CD4-positive, alpha-beta memory T cell (primary cell): ENCODE measurements at regions not wholly inside any gene's neighbourhood (a gene's known extent, or its start where the extent isn't known, plus 50 kb on each side); places are given as distances from the start of the nearest gene placed in this dataset.

Experiments used
- CTCF ChIA-PET: fragments of 350-600 bp; sonication (Branson Sonifier 250); formaldehyde crosslinking; loops from one replicate; lab custom pipeline; 2021; ENCODE audit warnings: inconsistent platforms; ENCODE audit not compliant: partially characterized antibody; lab: Charles Lee
- POLR2A ChIA-PET: fragments of 350-600 bp; sonication (Branson Sonifier 250); formaldehyde crosslinking; loops from one replicate; lab custom pipeline; 2021; ENCODE audit not compliant: partially characterized antibody; lab: Charles Lee
- DNase-seq, 5 donors: peaks; one replicate each; pipeline versions ENCODE4 v3.0.0 to v3.0.0-alpha.2; 2020 to 2022; ENCODE audit warnings: mixed read lengths in 1 of 5
- H3K27ac ChIP-seq: one replicate; pipeline ENCODE4 v1.7.0; 2013; ENCODE audit warnings: low read depth, low read length
- H3K27me3 ChIP-seq: 2 replicates; pipeline ENCODE4 v1.7.0; 2013; ENCODE audit warnings: mild to moderate bottlenecking, low read length, moderate library complexity; ENCODE audit not compliant: insufficient read depth
- H3K36me3 ChIP-seq: 2 replicates; pipeline ENCODE4 v1.7.0; 2013; ENCODE audit warnings: mild to moderate bottlenecking, low read length, moderate library complexity; ENCODE audit not compliant: insufficient read depth
- H3K4me1 ChIP-seq: 2 replicates; pipeline ENCODE4 v1.7.0; 2013; ENCODE audit warnings: mild to moderate bottlenecking, low read length, moderate library complexity; ENCODE audit not compliant: insufficient read depth
- H3K4me3 ChIP-seq, 2 donors: one replicate each; pipeline ENCODE4 v1.7.0; 2013; ENCODE audit warnings: low read length in 2 of 2, mild to moderate bottlenecking in 1 of 2
- H3K9me3 ChIP-seq, 2 donors: one replicate each; pipeline ENCODE4 v1.7.0; 2013; ENCODE audit warnings: low read length in 2 of 2, control low read depth in 1 of 2; ENCODE audit not compliant: control insufficient read depth in 1 of 2
- H3K27ac Mint-ChIP-seq, 7 donors: one replicate each; pipeline ENCODE4 v1.8.0; 2020 to 2021; ENCODE audit warnings: mixed read lengths in 7 of 7, mild to moderate bottlenecking in 6 of 7, inconsistent platforms in 3 of 7, moderate library complexity in 3 of 7
- H3K27me3 Mint-ChIP-seq, 2 donors: one replicate each; pipeline ENCODE4 v1.8.0; 2020 to 2021; ENCODE audit warnings: mixed read lengths in 2 of 2
- H3K36me3 Mint-ChIP-seq, 2 donors: one replicate each; pipeline ENCODE4 v1.8.0; 2020 to 2021; ENCODE audit warnings: mixed read lengths in 2 of 2, inconsistent platforms in 1 of 2, mild to moderate bottlenecking in 1 of 2
- H3K4me1 Mint-ChIP-seq, 4 donors: one replicate each; pipeline ENCODE4 v1.8.0; 2020 to 2021; ENCODE audit warnings: mixed read lengths in 4 of 4, mild to moderate bottlenecking in 1 of 4
- H3K4me3 Mint-ChIP-seq, 8 donors: one replicate each; pipeline ENCODE4 v1.8.0; 2020 to 2021; ENCODE audit warnings: mixed read lengths in 8 of 8, mild to moderate bottlenecking in 7 of 8, moderate library complexity in 6 of 8, inconsistent platforms in 3 of 8
- H3K9me3 Mint-ChIP-seq, 8 donors: one replicate each; pipeline ENCODE4 v1.8.0; 2020 to 2021; ENCODE audit warnings: mixed read lengths in 8 of 8, mild to moderate bottlenecking in 5 of 8, inconsistent platforms in 3 of 8, moderate library complexity in 1 of 8
- intact Hi-C: fragments of 100-400 bp; cut with micrococcal nuclease; formaldehyde crosslinking; loops from one replicate; pipeline ENCODE4 v1.15.1; 2023

DNA sequence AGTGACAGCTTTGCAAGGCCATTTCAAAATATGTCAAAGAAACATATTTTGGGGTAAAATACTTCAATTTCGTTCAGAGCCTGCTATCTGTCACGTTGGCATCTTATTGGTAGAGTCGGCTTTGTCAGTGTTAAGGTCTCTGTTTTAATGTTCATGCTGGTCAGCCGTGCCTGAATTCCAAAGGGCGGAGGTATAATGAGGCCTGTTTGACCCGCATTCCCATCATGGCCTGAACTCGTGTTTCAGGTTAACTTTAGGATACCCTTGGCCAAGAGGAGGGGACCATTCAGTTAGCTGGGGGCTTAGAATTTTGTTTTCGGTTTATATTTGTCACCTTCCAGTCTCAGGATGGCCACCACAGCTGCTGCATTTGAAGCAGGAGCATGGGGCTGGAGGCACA is 236.4 kb downstream of the NFATC2 start:
- no peaks in the 10 kb centered on the region for H3K9me3 ChIP-seq
- no peak overlapping the region for H3K4me3 Mint-ChIP-seq

DNA sequence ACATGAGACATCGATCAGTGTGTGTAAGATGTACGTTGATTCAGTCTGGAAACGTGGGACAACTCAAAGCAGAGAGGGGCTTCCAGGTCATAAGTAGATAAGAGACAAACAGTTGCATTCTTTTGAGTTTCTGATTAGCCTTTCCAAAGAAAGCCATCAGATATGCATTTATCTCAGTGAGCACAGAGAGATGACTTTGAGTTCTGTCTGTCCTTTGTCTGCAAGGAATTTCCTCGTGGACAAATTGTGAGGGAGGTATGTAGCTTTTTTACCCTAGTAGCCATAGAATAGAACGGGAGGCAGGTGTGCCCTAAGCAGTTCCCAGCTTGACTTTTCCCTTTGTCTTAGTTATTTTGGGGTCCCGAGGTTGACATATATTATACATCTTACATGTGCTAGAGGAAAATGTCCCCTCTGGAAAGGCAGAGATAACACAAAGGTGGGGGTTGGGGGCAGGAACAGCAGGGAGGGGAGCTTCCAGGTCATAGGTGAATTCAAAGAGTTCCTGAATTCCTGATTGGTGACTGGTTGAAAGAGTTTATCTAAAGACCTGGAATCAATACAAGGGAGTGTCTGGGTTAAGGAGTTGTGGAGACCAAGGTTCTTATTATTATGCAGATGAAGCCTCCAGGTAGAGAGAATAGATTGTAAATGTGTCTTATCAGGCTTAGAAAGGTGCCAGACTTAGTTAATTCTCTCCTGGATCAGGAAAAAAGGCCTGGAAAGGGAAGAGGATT is 237.0 kb downstream of the NFATC2 start:
- no peaks in the 10 kb centered on the region for H3K36me3 Mint-ChIP-seq
- intact Hi-C loops, result loop anchor here (1.0 kb wide), 1 partner anchor 515 kb away; no protein-coding TSS in a partner anchor
- CTCF ChIA-PET, result interaction anchor here (0.9 to 7.0 kb wide), 12 partner anchors 9 to 518 kb away, joined by 3 to 173 read pairs (median 7); partner anchors contain the start of gene BCAS4

More for the DNA sequence above, 236.4 kb downstream of the NFATC2 start:
- no peak overlapping the region for H3K4me3 ChIP-seq
- no peaks in the 10 kb centered on the region for H3K27me3 ChIP-seq
- Mint-ChIP-seq H3K36me3 (no peaks in the 10 kb centered on the region), H3K27ac (no peak overlapping the region), H3K9me3 (no peaks in the 10 kb centered on the region), H3K27me3 (peaks cover 13 to 15% of the 10 kb centered on the region in 2 donors), H3K4me1 (peaks cover 0 to 6% (median 3%) of the 10 kb centered on the region in 4 donors)
- no peaks in the 10 kb centered on the region for H3K4me1 ChIP-seq
- ChIA-PET POLR2A (interaction anchor here (1.0 kb wide), 1 partner anchor 511 kb away, joined by 4 read pairs; the partner anchor contains the start of gene BCAS4), CTCF (interaction anchor here (0.9 to 7.0 kb wide), 13 partner anchors 9 to 519 kb away, joined by 3 to 173 read pairs (median 6); partner anchors contain the start of gene BCAS4)
- no peak for DNase-seq
- H3K27ac ChIP-seq, result no peak overlapping the region
- H3K36me3 ChIP-seq, result no peaks in the 10 kb centered on the region
- intact Hi-C loops, result loop anchor here (1.0 kb wide), 1 partner anchor 516 kb away; no protein-coding TSS in a partner anchor

DNA sequence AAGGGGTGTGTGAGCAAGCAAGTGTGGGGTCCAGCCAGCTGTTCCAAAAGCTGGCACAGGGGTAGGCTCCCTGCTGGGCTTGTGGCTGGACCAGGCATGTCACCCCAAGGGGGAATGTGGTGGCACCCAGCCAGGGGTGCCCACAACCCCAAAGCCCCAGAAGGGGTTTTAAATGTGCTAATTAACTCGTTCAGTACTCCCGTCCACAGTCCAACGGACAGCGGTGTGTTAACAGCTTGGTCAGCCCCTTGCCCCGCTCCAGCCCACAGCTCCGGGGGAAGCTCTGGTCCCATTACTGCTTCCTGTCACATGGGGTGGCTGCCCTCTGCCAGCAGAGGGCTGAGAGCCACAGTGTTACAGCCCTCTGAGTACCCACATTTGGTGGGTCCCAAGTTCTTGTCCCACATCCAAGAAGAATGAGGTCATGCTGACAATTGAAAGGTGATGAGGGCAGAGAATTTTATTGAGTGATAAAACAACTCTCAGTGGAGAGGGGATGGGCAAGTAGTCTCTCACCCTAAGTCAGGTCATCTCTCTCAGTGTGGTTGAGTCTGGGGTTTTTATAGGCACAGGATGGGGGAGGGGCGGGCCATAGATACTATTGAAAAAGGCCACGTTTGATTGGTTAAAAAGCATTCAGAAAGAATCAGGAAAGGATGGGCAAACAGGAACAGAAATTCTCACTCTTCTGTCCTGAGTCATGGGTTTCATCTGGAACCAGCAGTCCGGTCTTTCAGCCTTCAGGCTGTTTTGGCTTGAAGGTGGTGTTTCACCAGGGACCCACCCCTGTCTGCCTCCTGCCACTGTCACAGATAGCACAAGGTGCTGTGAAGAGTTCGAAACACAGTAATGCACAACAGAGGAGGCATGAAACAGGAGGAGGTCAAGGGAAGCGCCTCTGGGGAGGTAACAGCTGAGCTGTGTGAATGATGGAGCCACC is 238.5 kb downstream of the NFATC2 start:
- POLR2A ChIA-PET, result no interaction called here
- CTCF ChIA-PET, result interaction anchor here (0.6 to 7.0 kb wide), 5 partner anchors 11 to 514 kb away, joined by 3 to 173 read pairs (median 4); no protein-coding TSS in a partner anchor
- no peak overlapping the region for H3K27ac Mint-ChIP-seq
- H3K4me3 Mint-ChIP-seq, result no peak overlapping the region
- Histone ChIP-seq H3K36me3 (no peaks in the 10 kb centered on the region), H3K27me3 (no peaks in the 10 kb centered on the region), H3K4me1 (no peaks in the 10 kb centered on the region), H3K4me3 (no peak overlapping the region), H3K9me3 (no peaks in the 10 kb centered on the region), H3K27ac (no peak overlapping the region)
- intact Hi-C loops, result no loop called here
- peaks cover 0 to 6% (median 3%) of the 10 kb centered on the region in 4 donors for H3K4me1 Mint-ChIP-seq
- H3K36me3 Mint-ChIP-seq, result no peaks in the 10 kb centered on the region
- no peaks in the 10 kb centered on the region for H3K9me3 Mint-ChIP-seq
- no peak for DNase-seq
- peaks cover 6 to 11% of the 10 kb centered on the region in 2 donors for H3K27me3 Mint-ChIP-seq

More for the DNA sequence above, 237.0 kb downstream of the NFATC2 start:
- Mint-ChIP-seq H3K27me3 (peaks cover 12 to 13% of the 10 kb centered on the region in 2 donors), H3K9me3 (no peaks in the 10 kb centered on the region), H3K4me3 (no peak overlapping the region), H3K4me1 (peaks cover 0 to 6% (median 3%) of the 10 kb centered on the region in 4 donors), H3K27ac (no peak overlapping the region)
- no peaks in the 10 kb centered on the region for H3K4me1 ChIP-seq
- DNase-seq, result no peak
- H3K4me3 ChIP-seq, result no peak overlapping the region
- POLR2A ChIA-PET, result interaction anchor here (1.0 kb wide), 1 partner anchor 510 kb away, joined by 4 read pairs; the partner anchor contains the start of gene BCAS4
- no peaks in the 10 kb centered on the region for H3K27me3 ChIP-seq
- H3K27ac ChIP-seq, result no peak overlapping the region
- no peaks in the 10 kb centered on the region for H3K36me3 ChIP-seq
- no peaks in the 10 kb centered on the region for H3K9me3 ChIP-seq

DNA sequence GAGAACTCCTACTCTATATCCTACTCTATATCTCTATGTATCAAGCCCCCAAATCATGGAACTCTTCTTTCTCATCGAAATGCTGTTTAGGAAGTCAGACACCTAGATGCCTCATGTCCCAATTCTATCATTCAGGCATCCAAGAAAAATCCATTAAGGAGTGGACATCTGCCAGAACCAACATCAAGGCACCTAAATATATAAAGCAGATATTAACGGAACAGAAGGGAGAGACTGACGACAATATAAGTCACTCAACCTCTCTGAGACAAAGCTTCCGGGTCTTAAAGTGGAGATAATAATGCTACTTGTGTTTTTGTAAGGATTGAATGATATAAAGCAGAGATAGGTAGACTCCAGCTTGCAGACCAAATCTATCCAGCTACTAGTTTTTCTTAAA is 241.5 kb downstream of the NFATC2 start:
- ChIA-PET CTCF (interaction anchor here (0.9 to 2.1 kb wide), 4 partner anchors 24 to 506 kb away, joined by 3 to 6 read pairs (median 4); partner anchors contain the start of gene BCAS4), POLR2A (no interaction called here)
- Mint-ChIP-seq H3K36me3 (no peaks in the 10 kb centered on the region), H3K9me3 (no peaks in the 10 kb centered on the region), H3K27me3 (peaks cover 3 to 6% of the 10 kb centered on the region in 2 donors), H3K4me1 (peaks cover 0 to 2% (median 0%) of the 10 kb centered on the region in 4 donors), H3K4me3 (no peak overlapping the region), H3K27ac (no peak overlapping the region)
- Histone ChIP-seq H3K36me3 (no peaks in the 10 kb centered on the region), H3K27ac (no peak overlapping the region), H3K9me3 (no peaks in the 10 kb centered on the region), H3K4me1 (no peaks in the 10 kb centered on the region), H3K27me3 (no peaks in the 10 kb centered on the region), H3K4me3 (no peak overlapping the region)
- intact Hi-C loops, result no loop called here
- DNase-seq, result no peak

DNA sequence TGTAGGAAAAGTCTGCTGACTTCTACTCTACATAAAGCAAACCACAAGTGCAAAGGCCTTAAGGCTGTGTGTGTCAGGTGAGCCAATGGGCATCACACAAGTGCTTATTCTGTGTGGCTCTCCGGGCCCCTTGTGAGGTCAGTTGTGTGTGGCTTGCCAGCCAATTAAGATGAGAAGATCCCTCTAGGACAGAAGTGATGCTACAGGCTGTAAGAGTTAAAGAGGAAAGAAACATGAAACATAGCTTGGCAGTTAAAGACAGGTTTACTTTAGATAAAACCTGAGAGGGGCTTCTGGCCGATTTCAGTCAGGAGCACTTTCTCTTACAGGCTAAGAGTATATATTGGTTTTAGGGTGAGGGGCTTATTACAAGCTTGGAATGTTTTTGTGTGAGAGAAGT is 242.4 kb downstream of the NFATC2 start:
- Histone ChIP-seq H3K36me3 (no peaks in the 10 kb centered on the region), H3K9me3 (no peaks in the 10 kb centered on the region), H3K4me1 (no peaks in the 10 kb centered on the region), H3K27me3 (no peaks in the 10 kb centered on the region), H3K4me3 (no peak overlapping the region), H3K27ac (no peak overlapping the region)
- ChIA-PET POLR2A (no interaction called here), CTCF (interaction anchor here (0.9 to 2.1 kb wide), 3 partner anchors 25 to 505 kb away, joined by 3 to 6 read pairs (median 4); partner anchors contain the start of gene BCAS4)
- H3K27ac Mint-ChIP-seq, result no peak overlapping the region
- DNase-seq, result no peak
- H3K4me3 Mint-ChIP-seq, result no peak overlapping the region
- intact Hi-C loops, result no loop called here
- H3K4me1 Mint-ChIP-seq, result no peaks in the 10 kb centered on the region
- H3K9me3 Mint-ChIP-seq, result no peaks in the 10 kb centered on the region
- H3K27me3 Mint-ChIP-seq, result peaks cover 5% of the 10 kb centered on the region in 2 donors
- H3K36me3 Mint-ChIP-seq, result no peaks in the 10 kb centered on the region

DNA sequence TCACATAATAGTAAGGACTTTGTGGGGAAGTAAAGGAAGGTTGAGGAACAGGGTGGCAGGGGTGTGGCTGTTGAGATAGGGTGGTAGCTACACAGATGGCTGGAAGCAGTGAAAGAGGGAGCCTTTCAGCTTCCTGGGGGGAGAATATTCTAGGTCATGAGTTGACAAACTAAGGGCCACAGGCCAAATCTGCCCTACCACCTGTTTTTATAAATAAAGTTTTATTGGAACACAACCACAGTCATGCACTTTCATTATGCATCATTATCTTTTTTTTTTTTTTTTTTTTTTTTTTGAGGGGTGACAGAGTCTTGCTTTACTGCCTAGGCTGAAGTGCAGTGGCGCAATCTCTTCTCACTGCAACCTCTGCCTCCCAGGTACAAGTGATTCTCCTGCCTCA is 243.1 kb downstream of the NFATC2 start:
- CTCF ChIA-PET, result interaction anchor here (0.6 to 2.1 kb wide), 3 partner anchors 11 to 308 kb away, joined by 3 to 4 read pairs (median 3); no protein-coding TSS in a partner anchor
- H3K9me3 ChIP-seq, result no peaks in the 10 kb centered on the region
- Mint-ChIP-seq H3K27ac (no peak overlapping the region), H3K36me3 (no peaks in the 10 kb centered on the region), H3K4me3 (no peak overlapping the region), H3K27me3 (peaks cover 7 to 8% of the 10 kb centered on the region in 2 donors), H3K9me3 (no peaks in the 10 kb centered on the region), H3K4me1 (no peaks in the 10 kb centered on the region)
- no peak for DNase-seq
- POLR2A ChIA-PET, result no interaction called here
- intact Hi-C loops, result no loop called here
- no peaks in the 10 kb centered on the region for H3K4me1 ChIP-seq
- H3K27ac ChIP-seq, result no peak overlapping the region
- H3K36me3 ChIP-seq, result no peaks in the 10 kb centered on the region
- H3K4me3 ChIP-seq, result no peak overlapping the region
- H3K27me3 ChIP-seq, result no peaks in the 10 kb centered on the region
